Bronchial epithelial cell (primary cell): ENCODE measurements at regions not wholly inside any gene's neighbourhood (a gene's known extent, or its start where the extent isn't known, plus 50 kb on each side); places are given as distances from the start of the nearest gene placed in this dataset.

Experiments
- DNase-seq: peaks from one replicate; pipeline ENCODE4 v3.0.0-alpha.2; 2010; ENCODE audit warnings: low read depth
- FAIRE-seq: peaks from 2 replicates; lab custom pipeline; 2011; peaks lifted over from hg19 to GRCh38; lab: Jason Lieb, UNC
- H3K27me3 ChIP-seq: 2 replicates; pipeline ENCODE4 v1.5.1; 2011; ENCODE audit warnings: low read length; ENCODE audit not compliant: control insufficient read depth, insufficient read depth
- H3K36me3 ChIP-seq: 2 replicates; pipeline ENCODE4 v1.5.1; 2011; ENCODE audit warnings: low read length; ENCODE audit not compliant: control insufficient read depth, insufficient read depth
- H3K4me3 ChIP-seq: 2 replicates; pipeline ENCODE4 v1.5.1; 2011; ENCODE audit warnings: mild to moderate bottlenecking, low read depth, low read length, control low read depth
- CTCF ChIP-seq: IDR thresholded peaks from 2 replicates; pipeline ENCODE4 v1.5.1; 2011; ENCODE audit warnings: mild to moderate bottlenecking, moderate library complexity, low read length, control low read depth, inconsistent platforms; ENCODE audit not compliant: insufficient read depth, severe bottlenecking

DNA sequence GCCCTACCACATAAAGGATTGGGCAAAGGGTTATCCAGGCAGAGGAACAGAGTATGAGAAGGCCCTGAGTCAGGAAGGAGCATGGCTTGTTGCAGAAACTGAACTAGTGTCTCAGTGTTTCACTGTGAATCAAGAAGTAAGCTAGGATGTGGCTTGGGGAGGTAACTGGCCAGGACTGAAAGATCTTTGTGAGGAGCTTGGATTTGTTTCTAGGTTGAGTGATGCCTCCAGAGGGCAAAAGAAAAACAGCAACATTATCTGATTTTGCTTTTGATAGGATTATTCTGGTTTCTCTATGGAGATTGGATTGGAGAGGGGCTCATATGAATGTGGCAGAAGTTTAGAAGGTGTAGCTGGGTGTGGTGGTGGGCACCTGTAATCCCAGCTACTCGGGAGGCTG lies 137.9 kb upstream of the HDAC9 start:
- no peak for FAIRE-seq
- Histone ChIP-seq H3K36me3 (no peaks in the 10 kb centered on the region), H3K27me3 (no peaks in the 10 kb centered on the region), H3K4me3 (no peak overlapping the region)
- TF ChIP-seq CTCF, result peak; percentile 25
- DNase-seq, result peak; percentile 14

DNA sequence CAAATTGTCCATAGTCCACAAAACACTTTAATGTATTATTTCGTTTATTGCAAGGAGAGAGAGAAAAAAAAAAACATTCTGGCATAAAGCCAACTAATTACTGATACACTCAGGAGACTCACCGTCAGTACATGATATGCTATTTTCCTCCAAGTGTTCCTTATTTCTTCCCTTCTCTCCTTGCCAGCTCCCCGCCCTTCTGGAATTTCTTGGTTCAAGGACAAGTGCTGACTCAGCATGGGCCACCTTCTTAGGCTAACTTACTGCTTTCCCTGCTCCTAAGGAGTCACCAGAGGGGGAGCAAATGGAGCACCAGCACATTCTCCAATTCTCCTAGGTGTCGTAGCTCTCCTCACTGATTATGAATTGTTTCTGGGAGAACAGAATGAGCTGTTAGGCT lies 133.8 kb upstream of the HDAC9 start:
- DNase-seq (peak; percentile 33), FAIRE-seq (no peak)
- TF ChIP-seq CTCF, result peak; percentile 2
- H3K27me3 ChIP-seq, result no peaks in the 10 kb centered on the region
- H3K36me3 ChIP-seq, result no peaks in the 10 kb centered on the region
- H3K4me3 ChIP-seq, result no peak overlapping the region

- FAIRE-seq (no peak), DNase-seq (no peak)
- TF ChIP-seq CTCF, result no peak
- Histone ChIP-seq H3K36me3 (no peaks in the 10 kb centered on the region), H3K4me3 (no peak overlapping the region), H3K27me3 (no peaks in the 10 kb centered on the region)
Measured at GRCh38 chr7:18363751-18364380, 131.7 kb upstream of the HDAC9 start.

GRCh38 chr7:18364396-18364795 lies 131.2 kb upstream of the HDAC9 start:
- DNase-seq (no peak), FAIRE-seq (no peak)
- H3K27me3 ChIP-seq, result no peaks in the 10 kb centered on the region

DNA sequence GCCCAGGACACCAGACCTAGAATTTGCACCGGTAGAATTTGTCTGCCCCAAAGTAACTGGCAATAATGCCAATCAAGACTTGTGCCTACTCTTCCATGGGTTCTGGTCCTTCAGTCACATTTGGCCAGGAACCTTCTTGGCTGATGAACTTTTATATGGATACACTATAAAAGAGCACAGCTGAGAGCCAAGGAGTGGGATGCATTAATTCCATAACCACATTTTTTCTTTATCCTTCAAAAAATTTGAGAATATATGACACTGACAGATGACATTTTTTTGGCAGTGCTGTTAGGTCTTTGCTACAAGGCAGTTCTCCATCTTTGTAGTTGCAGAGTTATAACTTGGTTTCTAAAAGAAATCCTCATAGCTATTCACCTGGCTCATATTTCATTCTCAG lies 129.2 kb upstream of the HDAC9 start:
- Histone ChIP-seq H3K36me3 (no peaks in the 10 kb centered on the region), H3K27me3 (no peaks in the 10 kb centered on the region), H3K4me3 (no peak overlapping the region)
- FAIRE-seq, result no peak
- TF ChIP-seq CTCF, result no peak
- DNase-seq, result no peak

More at GRCh38 chr7:18364396-18364795, 131.2 kb upstream of the HDAC9 start:
- H3K4me3 ChIP-seq, result no peak overlapping the region
- TF ChIP-seq CTCF, result no peak
- no peaks in the 10 kb centered on the region for H3K36me3 ChIP-seq

GRCh38 chr7:18369011-18369410 lies 126.5 kb upstream of the HDAC9 start:
- DNase-seq, result no peak
- TF ChIP-seq CTCF, result no peak
- FAIRE-seq, result no peak
- Histone ChIP-seq H3K36me3 (no peaks in the 10 kb centered on the region), H3K27me3 (no peaks in the 10 kb centered on the region), H3K4me3 (no peak overlapping the region)
